BE2C (cell line): ENCODE measurements at regions not wholly inside any gene's neighbourhood (a gene's known extent, or its start where the extent isn't known, plus 50 kb on each side); places are given as distances from the start of the nearest gene placed in this dataset.

Experiments
- DNase-seq: peaks from one replicate; pipeline ENCODE4 v3.0.0-alpha.2; 2020
- H3K27me3 ChIP-seq: fragments of 250-450 bp; sonication (Bioruptor Pico); 2 replicates; pipeline ENCODE4 v1.5.1; 2020; ENCODE audit warnings: mild to moderate bottlenecking
- H3K36me3 ChIP-seq: fragments of 250-450 bp; sonication (Bioruptor Pico); 2 replicates; pipeline ENCODE4 v1.5.1; 2020; ENCODE audit warnings: mild to moderate bottlenecking
- H3K4me1 ChIP-seq: fragments of 250-450 bp; sonication (Bioruptor Pico); 2 replicates; pipeline ENCODE4 v1.5.1; 2020
- H3K4me3 ChIP-seq: 2 replicates; pipeline ENCODE4 v1.5.1; 2011; ENCODE audit warnings: low read depth, low read length
- H3K9me3 ChIP-seq: fragments of 250-450 bp; sonication (Bioruptor Pico); 2 replicates; pipeline ENCODE4 v1.5.1; 2020
- CTCF ChIP-seq: IDR thresholded peaks from 2 replicates; pipeline ENCODE4 v1.5.1; 2012; ENCODE audit warnings: mild to moderate bottlenecking, low read depth, low read length

- TF ChIP-seq CTCF = no peak
- Histone ChIP-seq H3K4me1 (0 out of 2 replicates have a peak, but pooled peaks cover 5% of the 10 kb centered on the region), H3K36me3 (no peaks in the 10 kb centered on the region), H3K4me3 (no peak overlapping the region), H3K27me3 (no peaks in the 10 kb centered on the region), H3K9me3 (no peaks in the 10 kb centered on the region)
- DNase-seq = no peak
Observed at GRCh38 chr2:12806549-12807242, 90.0 kb downstream of the TRIB2 start.

GRCh38 chr2:12807907-12808810, 91.4 kb downstream of the TRIB2 start:
- Histone ChIP-seq H3K27me3 (no peaks in the 10 kb centered on the region), H3K4me1 (0 out of 2 replicates have a peak, but pooled peaks cover 5% of the 10 kb centered on the region), H3K4me3 (no peak overlapping the region), H3K36me3 (no peaks in the 10 kb centered on the region), H3K9me3 (no peaks in the 10 kb centered on the region)
- no peak for DNase-seq
- no peak for TF ChIP-seq CTCF

- Histone ChIP-seq H3K9me3 (no peaks in the 10 kb centered on the region), H3K4me1 (0 out of 2 replicates have a peak, but pooled peaks cover 5% of the 10 kb centered on the region), H3K27me3 (no peaks in the 10 kb centered on the region), H3K36me3 (no peaks in the 10 kb centered on the region), H3K4me3 (no peak overlapping the region)
- no peak for TF ChIP-seq CTCF
- no peak for DNase-seq
Observed at GRCh38 chr2:12809526-12809925, 92.8 kb downstream of the TRIB2 start.

GRCh38 chr2:12811916-12812315, 95.2 kb downstream of the TRIB2 start:
- Histone ChIP-seq H3K4me1 (no peaks in the 10 kb centered on the region), H3K9me3 (no peaks in the 10 kb centered on the region), H3K4me3 (no peak overlapping the region), H3K27me3 (no peaks in the 10 kb centered on the region), H3K36me3 (no peaks in the 10 kb centered on the region)
- TF ChIP-seq CTCF = no peak
- DNase-seq = no peak

GRCh38 chr2:12813166-12813565, 96.4 kb downstream of the TRIB2 start:
- H3K27me3 ChIP-seq = no peaks in the 10 kb centered on the region
- no peaks in the 10 kb centered on the region for H3K4me1 ChIP-seq
- H3K4me3 ChIP-seq = no peak overlapping the region
- TF ChIP-seq CTCF = no peak
- no peaks in the 10 kb centered on the region for H3K9me3 ChIP-seq
- DNase-seq = no peak
- no peaks in the 10 kb centered on the region for H3K36me3 ChIP-seq
